Keratinocyte (primary cell): ENCODE measurements at regions not wholly inside any gene's neighbourhood (a gene's known extent, or its start where the extent isn't known, plus 50 kb on each side); places are given as distances from the start of the nearest gene placed in this dataset.

Experiments used
- EZH2 ChIP-seq: IDR thresholded peaks from one replicate; pipeline ENCODE4 v1.6.1; 2012; ENCODE audit warnings: inconsistent platforms, mild to moderate bottlenecking, low read length, moderate library complexity
- TF ChIP-seq, protein P1 (sequence below), 3 experiments: IDR thresholded peaks in 1 of 3; conservative IDR thresholded peaks in 1 of 3; optimal IDR thresholded peaks in 1 of 3; 2 replicates in 2 of 3; 3 replicates in 1 of 3; pipeline versions ENCODE3 to v1.5.1; 2011; ENCODE audit warnings: low read length in 3 of 3, mild to moderate bottlenecking in 3 of 3, moderate library complexity in 2 of 3, control low read depth in 1 of 3, inconsistent platforms in 1 of 3; ENCODE audit not compliant: insufficient read depth in 2 of 3; ENCODE audit errors: extremely low read depth in 1 of 3

- TF ChIP-seq, protein P1, sequence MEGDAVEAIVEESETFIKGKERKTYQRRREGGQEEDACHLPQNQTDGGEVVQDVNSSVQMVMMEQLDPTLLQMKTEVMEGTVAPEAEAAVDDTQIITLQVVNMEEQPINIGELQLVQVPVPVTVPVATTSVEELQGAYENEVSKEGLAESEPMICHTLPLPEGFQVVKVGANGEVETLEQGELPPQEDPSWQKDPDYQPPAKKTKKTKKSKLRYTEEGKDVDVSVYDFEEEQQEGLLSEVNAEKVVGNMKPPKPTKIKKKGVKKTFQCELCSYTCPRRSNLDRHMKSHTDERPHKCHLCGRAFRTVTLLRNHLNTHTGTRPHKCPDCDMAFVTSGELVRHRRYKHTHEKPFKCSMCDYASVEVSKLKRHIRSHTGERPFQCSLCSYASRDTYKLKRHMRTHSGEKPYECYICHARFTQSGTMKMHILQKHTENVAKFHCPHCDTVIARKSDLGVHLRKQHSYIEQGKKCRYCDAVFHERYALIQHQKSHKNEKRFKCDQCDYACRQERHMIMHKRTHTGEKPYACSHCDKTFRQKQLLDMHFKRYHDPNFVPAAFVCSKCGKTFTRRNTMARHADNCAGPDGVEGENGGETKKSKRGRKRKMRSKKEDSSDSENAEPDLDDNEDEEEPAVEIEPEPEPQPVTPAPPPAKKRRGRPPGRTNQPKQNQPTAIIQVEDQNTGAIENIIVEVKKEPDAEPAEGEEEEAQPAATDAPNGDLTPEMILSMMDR (optimal IDR thresholded peaks at IDR 0.05 in 1 of 3, IDR thresholded peaks at IDR 0.05 in 1 of 3, conservative IDR thresholded peaks at IDR 0.05 in 1 of 3; ENCODE audit: extremely low read depth in 1 of 3, insufficient read depth in 2 of 3, low read length in 3 of 3), result no peak
- TF ChIP-seq EZH2, result no peak
These were observed 713.3 kb downstream of the GBE1 start for GRCh38 chr3:81048058-81048665.
